HepG2 (cell line): ENCODE measurements at regions not wholly inside any gene's neighbourhood (a gene's known extent, or its start where the extent isn't known, plus 50 kb on each side); places are given as distances from the start of the nearest gene placed in this dataset.

Source experiments
- ATAC-seq: fragments of 200-7000 bp; cut with Tn5 transposase; 3 replicates; pipeline ENCODE4 v1.9.1; 2020; ENCODE audit warnings: mild to moderate bottlenecking, moderate library complexity
- BruUV-seq: library from RNA; stranded (reverse); fragments of 400-500 nt; replicated peaks from 2 replicates; lab custom pipeline; 2021; lab: Mats Ljungman, UMichigan
- CTCF ChIA-PET: fragments of 300-600 bp; formaldehyde crosslinking; extraction: SDS; loops from one replicate; lab custom pipeline; 2021; ENCODE audit warnings: low total read pairs, inconsistent platforms, low intra/inter-chr PET ratio; lab: Yijun Ruan, JAX
- POLR2A ChIA-PET: fragments of 350-600 bp; sonication (Branson Sonifier 250); formaldehyde crosslinking; loops from one replicate; lab custom pipeline; 2020; ENCODE audit warnings: antibody characterized with exemption, inconsistent platforms; lab: Yijun Ruan, JAX
- DNase-seq: peaks from one replicate; pipeline ENCODE4 v3.0.0-alpha.2; 2015; ENCODE audit warnings: low spot score
- FAIRE-seq: peaks from 3 replicates; lab custom pipeline; 2011; peaks lifted over from hg19 to GRCh38; lab: Jason Lieb, UNC
- H2AFZ ChIP-seq: one replicate; pipeline ENCODE4 v1.6.1; 2011; ENCODE audit warnings: low read length, inconsistent platforms
- H3K27ac ChIP-seq: fragments of 300-600 bp; 3 replicates; pipeline ENCODE4 v1.8.0; 2011; ENCODE audit warnings: mixed run types, mild to moderate bottlenecking, mixed read lengths, low read length, inconsistent platforms; ENCODE audit not compliant: insufficient read depth; ENCODE audit errors: extremely low read length
- H3K27me3 ChIP-seq, 2 experiments: fragments of 200-600 bp in 1 of 2; 2 replicates in 1 of 2; 3 replicates in 1 of 2; pipeline versions ENCODE4 v1.6.0 to v1.8.0; 2011; ENCODE audit warnings: low read length in 2 of 2, mild to moderate bottlenecking in 2 of 2, moderate library complexity in 2 of 2, inconsistent platforms in 1 of 2; ENCODE audit not compliant: insufficient read depth in 2 of 2, control insufficient read depth in 1 of 2
- H3K36me3 ChIP-seq, 2 experiments: fragments of 200-600 bp in 1 of 2; replicated peaks in 1 of 2; 2 replicates in 1 of 2; 3 replicates in 1 of 2; pipeline versions ENCODE4 v1.5.1 to v1.8.0; 2011; ENCODE audit warnings: low read length in 2 of 2, inconsistent platforms in 1 of 2; ENCODE audit not compliant: insufficient read depth in 2 of 2, control insufficient read depth in 1 of 2
- H3K4me1 ChIP-seq: 2 replicates; pipeline ENCODE4 v1.5.1; 2012; ENCODE audit warnings: low read length, inconsistent platforms; ENCODE audit not compliant: insufficient read depth
- H3K4me2 ChIP-seq: 2 replicates; pipeline ENCODE4 v1.6.0; 2011; ENCODE audit warnings: low read depth, low read length, inconsistent platforms
- H3K4me3 ChIP-seq, 3 experiments: fragments of 200-600 bp in 1 of 3; sonication (generic), shearing (Covaris generic) in 1 of 3; replicated peaks in 1 of 3; 2 replicates each; pipeline ENCODE4 v1.5.1; 2011 to 2016; ENCODE audit warnings: low read length in 3 of 3, inconsistent platforms in 2 of 3, low read depth in 2 of 3, mild to moderate bottlenecking in 2 of 3, control low read depth in 1 of 3, mixed read lengths in 1 of 3; ENCODE audit not compliant: insufficient read depth in 1 of 3
- H3K79me2 ChIP-seq: one replicate; pipeline ENCODE4 v1.6.1; 2011; ENCODE audit warnings: low read length, inconsistent platforms; ENCODE audit not compliant: insufficient read depth
- H3K9ac ChIP-seq: 2 replicates; pipeline ENCODE4 v1.6.0; 2011; ENCODE audit warnings: mild to moderate bottlenecking, low read depth, low read length, inconsistent platforms; ENCODE audit not compliant: insufficient read depth
- H3K9me3 ChIP-seq: 2 replicates; pipeline ENCODE4 v1.5.1; 2012; ENCODE audit warnings: mild to moderate bottlenecking, low read length
- H4K20me1 ChIP-seq: 2 replicates; pipeline ENCODE4 v1.6.0; 2011; ENCODE audit warnings: inconsistent platforms, mild to moderate bottlenecking, low read length, moderate library complexity; ENCODE audit not compliant: insufficient read depth
- BATF2 ChIP-seq: sonication (generic); formaldehyde crosslinking; IDR thresholded peaks from 2 replicates; pipeline ENCODE4 v1.8.0; 2022; ENCODE audit warnings: mild to moderate bottlenecking, missing genetic modification reagents, moderate library complexity
- CREB1 ChIP-seq, 2 experiments: fragments of 450-650 bp in 1 of 2; IDR thresholded peaks; 2 replicates each; pipeline ENCODE4 v1.6.1; 2016 to 2017; ENCODE audit warnings: control low read depth in 1 of 2, mild to moderate bottlenecking in 1 of 2, missing compliant biosample characterization in 1 of 2, missing genetic modification characterization in 1 of 2
- DDIT3 ChIP-seq: sonication (generic); formaldehyde crosslinking; IDR thresholded peaks from 2 replicates; pipeline ENCODE4 v1.4.0; 2020; ENCODE audit warnings: mild to moderate bottlenecking, missing genetic modification reagents
- PBX2 ChIP-seq: IDR thresholded peaks from 2 replicates; pipeline ENCODE4 v1.6.1; 2016; ENCODE audit warnings: control low read depth
- POGZ ChIP-seq: sonication (generic); formaldehyde crosslinking; IDR thresholded peaks from 2 replicates; pipeline ENCODE4 v1.4.0; 2020; ENCODE audit warnings: mild to moderate bottlenecking, missing genetic modification reagents
- XRCC5 ChIP-seq: fragments of 200-400 bp; formaldehyde crosslinking; optimal IDR thresholded peaks from 2 replicates; pipeline ENCODE3; 2017; ENCODE audit warnings: mild to moderate bottlenecking, low read length
- ZKSCAN8 ChIP-seq: IDR thresholded peaks from 2 replicates; pipeline ENCODE4 v1.6.1; 2016; ENCODE audit warnings: borderline replicate concordance, missing genetic modification reagents, missing compliant biosample characterization
- ZNF569 ChIP-seq: sonication (generic); formaldehyde crosslinking; IDR thresholded peaks from 2 replicates; pipeline ENCODE4 v1.5.0; 2020; ENCODE audit warnings: mild to moderate bottlenecking, missing genetic modification reagents, moderate library complexity, borderline replicate concordance
- ZNF639 ChIP-seq: conservative IDR thresholded peaks from 2 replicates; pipeline ENCODE4 v1.6.1; 2018; ENCODE audit warnings: missing genetic modification reagents
- WGBS: methylation state at CpG from one replicate; pipeline ENCODE4 v1.1.6; 2017; ENCODE audit warnings: low lambda C conversion rate; 5-methylcytosine and 5-hydroxymethylcytosine counted together
- in situ Hi-C: cut with HindIII; loops from 2 replicates; pipeline ENCODE4 v1.10.0; 2017; ENCODE audit warnings: low pct_unique_long_range_greater_than_20kb; ENCODE audit not compliant: extremely low pct_ligation_motif_present
- intact Hi-C: fragments of 100-400 bp; cut with micrococcal nuclease; formaldehyde crosslinking; loops from one replicate; pipeline ENCODE4 v1.10.0; 2022; ENCODE audit not compliant: unreplicated experiment

GRCh38 chr17:63126607-63127006 is 160.6 kb downstream of the TANC2 start:
- CTCF ChIA-PET, result no interaction called here
- TF ChIP-seq CREB1 (IDR thresholded peaks at IDR 0.05), result peak; percentile 5; the same call in 1 of the 2 replicates
- TF ChIP-seq CREB1 (CRISPR knock-in tag; IDR thresholded peaks at IDR 0.05), result no peak
- no peak for TF ChIP-seq ZKSCAN8
- TF ChIP-seq ZNF569 (CRISPR knock-in tag), result no peak
- POLR2A ChIA-PET, result no interaction called here
- Histone ChIP-seq H3K27ac (no peak overlapping the region), H3K4me3 (no peak overlapping the region), H3K9me3 (no peaks in the 10 kb centered on the region), H3K36me3 (no peaks in the 10 kb centered on the region), H3K4me1 (no peaks in the 10 kb centered on the region), H3K27me3 (peaks cover 0 to 4% of the 10 kb centered on the region in 2 experiments; a peak in 1 of 5 replicates), H3K4me2 (no peak overlapping the region), H3K9ac (no peak overlapping the region), H3K79me2 (no peaks in the 10 kb centered on the region), H2AFZ (no peak overlapping the region), H4K20me1 (no peaks in the 10 kb centered on the region)
- ATAC-seq, result no peak
- intact Hi-C loops, result no loop called here
- FAIRE-seq, result no peak
- in situ Hi-C loops, result no loop called here
- BruUV-seq, result no TSS peak
- 1% methylated on average over 3 of the region's 3 CpGs for WGBS
- no peak for DNase-seq

- Histone ChIP-seq H3K4me1 (no peaks in the 10 kb centered on the region), H3K9me3 (no peaks in the 10 kb centered on the region), H3K4me3 (no peak overlapping the region)
- in situ Hi-C loops, result no loop called here
- no peak for TF ChIP-seq PBX2
- TF ChIP-seq ZNF569 (CRISPR knock-in tag), result no peak
- TF ChIP-seq ZNF639, result no peak
- no peak for TF ChIP-seq XRCC5
- no peak for TF ChIP-seq POGZ (CRISPR knock-in tag)
- no peak for TF ChIP-seq BATF2 (CRISPR knock-in tag)
- TF ChIP-seq DDIT3, result no peak
- TF ChIP-seq, all 625 proteins: peak for 0
- WGBS, result 7% methylated on average over 1 of the region's 1 CpG
- peaks cover 0 to 1% of the 10 kb centered on the region in 2 experiments; a peak in 1 of 5 replicates for H3K27me3 ChIP-seq
- DNase-seq (no peak), ATAC-seq (no peak), FAIRE-seq (no peak)
- CTCF ChIA-PET, result no interaction called here
- H4K20me1 ChIP-seq, result no peaks in the 10 kb centered on the region
- intact Hi-C loops, result no loop called here
- H3K27ac ChIP-seq, result no peak overlapping the region
- H3K4me2 ChIP-seq, result no peak overlapping the region
- H2AFZ ChIP-seq, result no peak overlapping the region
- no peaks in the 10 kb centered on the region for H3K79me2 ChIP-seq
- no peak overlapping the region for H3K9ac ChIP-seq
- no TSS peak for BruUV-seq
- H3K36me3 ChIP-seq, result no peaks in the 10 kb centered on the region
- POLR2A ChIA-PET, result no interaction called here
These were observed 166.4 kb downstream of the TANC2 start for GRCh38 chr17:63132459-63132911.
